H1 (cell line): ENCODE measurements at regions not wholly inside any gene's neighbourhood (a gene's known extent, or its start where the extent isn't known, plus 50 kb on each side); places are given as distances from the start of the nearest gene placed in this dataset.

ENCODE experiments used
- CTCF ChIA-PET: fragments of 300-600 bp; sonication (Branson Sonifier 250); formaldehyde crosslinking; loops from one replicate; lab custom pipeline; 2021; ENCODE audit not compliant: partially characterized antibody; lab: Charles Lee
- POLR2A ChIA-PET: fragments of 300-600 bp; sonication (Branson Sonifier 250); formaldehyde crosslinking; loops from one replicate; lab custom pipeline; 2021; ENCODE audit warnings: inconsistent platforms; ENCODE audit not compliant: partially characterized antibody; lab: Charles Lee
- DNase-seq, 2 experiments: peaks; one replicate each; pipeline versions ENCODE4 v3.0.0 to v3.0.0-alpha.2; 2010 to 2022; ENCODE audit warnings: low spot score in 2 of 2, low read depth in 1 of 2, mixed read lengths in 1 of 2
- FAIRE-seq: peaks from 2 replicates; lab custom pipeline; 2011; peaks lifted over from hg19 to GRCh38; lab: Jason Lieb, UNC
- H2AFZ ChIP-seq: 2 replicates; pipeline ENCODE4 v1.8.1; 2012; ENCODE audit warnings: low read length, inconsistent platforms
- H2AK5ac ChIP-seq: 2 replicates; pipeline ENCODE4 v1.6.1; 2013; ENCODE audit warnings: low read depth, low read length
- H2BK120ac ChIP-seq: replicated peaks from 2 replicates; pipeline ENCODE3; 2013; ENCODE audit warnings: low read depth, low read length, inconsistent platforms
- H2BK12ac ChIP-seq: 2 replicates; pipeline ENCODE4 v1.6.1; 2013; ENCODE audit warnings: low read depth, low read length
- H2BK15ac ChIP-seq: 2 replicates; pipeline ENCODE4 v1.6.1; 2013; ENCODE audit warnings: low read length
- H2BK20ac ChIP-seq: 2 replicates; pipeline ENCODE4 v1.6.1; 2013; ENCODE audit warnings: low read length
- H2BK5ac ChIP-seq: 2 replicates; pipeline ENCODE4 v1.6.1; 2013; ENCODE audit warnings: low read depth, low read length
- H3K14ac ChIP-seq: 2 replicates; pipeline ENCODE4 v1.6.1; 2013; ENCODE audit warnings: inconsistent platforms; ENCODE audit not compliant: insufficient read length
- H3K18ac ChIP-seq: 2 replicates; pipeline ENCODE4 v1.6.1; 2013; ENCODE audit warnings: low read length; ENCODE audit errors: extremely low read depth
- H3K23ac ChIP-seq: 2 replicates; pipeline ENCODE4 v1.6.1; 2013; ENCODE audit warnings: inconsistent platforms; ENCODE audit not compliant: insufficient read length
- H3K23me2 ChIP-seq: 2 replicates; pipeline ENCODE4 v1.6.1; 2013; ENCODE audit warnings: low read depth, low read length
- H3K27ac ChIP-seq: 2 replicates; pipeline ENCODE4 v1.6.1; 2011; ENCODE audit warnings: low read depth, low read length, inconsistent platforms
- H3K27me3 ChIP-seq, 4 experiments: replicated peaks in 1 of 4; 1 replicate in 1 of 4; 2 replicates in 3 of 4; pipeline versions ENCODE4 v1.6.1 to v1.8.1; 2011 to 2013; ENCODE audit warnings: low read length in 3 of 4, mild to moderate bottlenecking in 3 of 4, inconsistent platforms in 2 of 4, mixed read lengths in 2 of 4, moderate library complexity in 1 of 4; ENCODE audit not compliant: control insufficient read depth in 3 of 4, insufficient read depth in 3 of 4; ENCODE audit errors: extremely low read depth in 1 of 4
- H3K36me3 ChIP-seq, 4 experiments: 2 replicates each; pipeline versions ENCODE4 v1.6.1 to v1.8.1; 2011 to 2013; ENCODE audit warnings: mild to moderate bottlenecking in 4 of 4, low read length in 3 of 4, moderate library complexity in 2 of 4, control low read depth in 1 of 4, inconsistent platforms in 1 of 4; ENCODE audit not compliant: insufficient read depth in 4 of 4, control insufficient read depth in 2 of 4
- H3K4ac ChIP-seq: replicated peaks from 2 replicates; pipeline ENCODE3; 2013; ENCODE audit warnings: low read length, low read depth, mixed read lengths, inconsistent platforms; ENCODE audit not compliant: insufficient read length
- H3K4me1 ChIP-seq, 4 experiments: replicated peaks in 1 of 4; 1 replicate in 1 of 4; 2 replicates in 3 of 4; pipeline versions ENCODE4 v1.6.1 to v1.8.1; 2011 to 2013; ENCODE audit warnings: low read length in 3 of 4, inconsistent platforms in 2 of 4, mixed read lengths in 1 of 4; ENCODE audit not compliant: insufficient read depth in 4 of 4, control insufficient read depth in 3 of 4
- H3K4me2 ChIP-seq, 2 experiments: 2 replicates each; pipeline versions ENCODE4 v1.6.1 to v1.8.1; 2011 to 2013; ENCODE audit warnings: low read depth in 2 of 2, low read length in 2 of 2, control low read depth in 1 of 2, inconsistent platforms in 1 of 2, mild to moderate bottlenecking in 1 of 2; ENCODE audit not compliant: insufficient read depth in 1 of 2
- H3K4me3 ChIP-seq, 4 experiments: fragments of 200-600, 300-600 bp in 1 of 4; sonication (generic), shearing (Covaris generic), sonication (Bioruptor Twin) in 1 of 4; 2 replicates each; pipeline versions ENCODE4 v1.5.1 to v1.8.1; 2011 to 2016; ENCODE audit warnings: low read length in 4 of 4, low read depth in 3 of 4, control low read depth in 2 of 4, inconsistent platforms in 2 of 4, mild to moderate bottlenecking in 2 of 4, mixed read lengths in 1 of 4, moderate library complexity in 1 of 4; ENCODE audit not compliant: insufficient read depth in 2 of 4; ENCODE audit errors: extremely low read depth in 1 of 4
- H3K56ac ChIP-seq: replicated peaks from 2 replicates; pipeline ENCODE3; 2013; ENCODE audit warnings: low read depth, mild to moderate bottlenecking, mixed read lengths, low read length, inconsistent platforms; ENCODE audit not compliant: insufficient read length
- H3K79me1 ChIP-seq: 2 replicates; pipeline ENCODE4 v1.6.1; 2013; ENCODE audit warnings: low read depth, low read length, control low read depth
- H3K79me2 ChIP-seq, 2 experiments: 2 replicates each; pipeline versions ENCODE4 v1.6.1 to v1.8.1; 2012 to 2013; ENCODE audit warnings: low read length in 2 of 2, mild to moderate bottlenecking in 2 of 2, inconsistent platforms in 1 of 2; ENCODE audit not compliant: insufficient read depth in 2 of 2, control insufficient read depth in 1 of 2
- H3K9ac ChIP-seq, 4 experiments: replicated peaks in 1 of 4; 1 replicate in 1 of 4; 2 replicates in 3 of 4; pipeline versions ENCODE4 v1.6.1 to v1.8.1; 2011 to 2013; ENCODE audit warnings: low read depth in 3 of 4, low read length in 3 of 4, control low read depth in 2 of 4, mild to moderate bottlenecking in 2 of 4, moderate library complexity in 2 of 4, inconsistent platforms in 1 of 4; ENCODE audit errors: extremely low read depth in 1 of 4
- H3K9me3 ChIP-seq, 2 experiments: 2 replicates each; pipeline versions ENCODE4 v1.6.1 to v1.8.1; 2012 to 2013; ENCODE audit warnings: mild to moderate bottlenecking in 2 of 2, moderate library complexity in 2 of 2, control low read depth in 1 of 2, inconsistent platforms in 1 of 2, low read depth in 1 of 2, low read length in 1 of 2, mixed read lengths in 1 of 2; ENCODE audit not compliant: insufficient read depth in 2 of 2
- H4K20me1 ChIP-seq, 2 experiments: replicated peaks in 1 of 2; 2 replicates each; pipeline versions ENCODE3 to v1.8.1; 2011 to 2013; ENCODE audit warnings: inconsistent platforms in 2 of 2, low read length in 2 of 2, mild to moderate bottlenecking in 1 of 2; ENCODE audit not compliant: insufficient read depth in 2 of 2, control insufficient read depth in 1 of 2
- H4K5ac ChIP-seq: 2 replicates; pipeline ENCODE4 v1.6.1; 2013; ENCODE audit warnings: low read length, low read depth, mixed read lengths, inconsistent platforms; ENCODE audit not compliant: insufficient read length
- H4K8ac ChIP-seq: 2 replicates; pipeline ENCODE4 v1.8.0; 2013; ENCODE audit warnings: mild to moderate bottlenecking, moderate library complexity, low read length, inconsistent platforms; ENCODE audit not compliant: insufficient read depth; ENCODE audit errors: extremely low read depth
- H4K91ac ChIP-seq: replicated peaks from 2 replicates; pipeline ENCODE3; 2013; ENCODE audit warnings: low read length, mixed read lengths, inconsistent platforms; ENCODE audit not compliant: insufficient read length
- EGR1 ChIP-seq: IDR thresholded peaks from 2 replicates; pipeline ENCODE4 v1.6.1; 2011; ENCODE audit warnings: low read depth, low read length, borderline replicate concordance
- WGBS, 2 experiments: shearing (Covaris generic) in 1 of 2; methylation state at CpG; one replicate each; pipeline versions ENCODE4 v1.1.6 to v1.1.7; 2013 to 2015; ENCODE audit warnings: low lambda C conversion rate in 2 of 2, mixed read lengths in 2 of 2, inconsistent platforms in 1 of 2, low coverage in 1 of 2, missing lambda C conversion rate in 1 of 2; ENCODE audit not compliant: insufficient replicate concordance in 2 of 2, insufficient coverage in 1 of 2, insufficient read length in 1 of 2; ENCODE audit errors: extremely low coverage in 1 of 2, missing lambda C conversion rate in 1 of 2; 5-methylcytosine and 5-hydroxymethylcytosine counted together

DNA sequence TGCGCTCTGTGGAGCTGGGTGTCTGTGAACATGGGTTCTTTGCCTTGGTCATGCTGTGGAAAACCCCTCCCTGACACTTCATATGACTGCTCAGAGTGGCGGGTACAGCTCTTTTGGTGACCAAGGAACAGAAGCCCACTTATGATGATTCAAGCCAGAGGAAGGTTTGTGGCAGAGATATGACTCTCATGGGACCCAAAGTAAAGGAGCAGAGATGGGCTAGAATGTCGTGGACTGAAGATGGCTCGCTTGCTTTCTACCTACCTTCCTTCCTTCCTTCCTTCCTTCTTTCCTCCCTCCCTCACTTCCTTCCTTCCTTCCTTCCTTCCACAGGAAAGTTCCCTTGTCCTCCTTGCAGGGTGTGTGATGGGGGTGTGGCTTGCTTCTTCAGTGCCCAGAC lies 169.7 kb upstream of the IRX3 start:
- Histone ChIP-seq H3K56ac (no peak overlapping the region), H3K18ac (no peak overlapping the region), H3K4me1 (peaks cover 0 to 4% (median 3%) of the 10 kb centered on the region in 4 experiments; a peak in 2 of 7 replicates), H2AFZ (no peak overlapping the region), H3K79me2 (no peaks in the 10 kb centered on the region), H4K91ac (no peak overlapping the region), H2BK20ac (no peak overlapping the region), H2AK5ac (no peak overlapping the region), H3K4me3 (no peak overlapping the region), H4K8ac (no peak overlapping the region), H2BK120ac (no peak overlapping the region), H3K23me2 (no peaks in the 10 kb centered on the region), H3K27ac (no peak overlapping the region), H3K27me3 (no peaks in the 10 kb centered on the region), H2BK5ac (no peak overlapping the region), H4K20me1 (no peaks in the 10 kb centered on the region), H3K4ac (no peak overlapping the region), H2BK12ac (no peak overlapping the region), H3K36me3 (no peaks in the 10 kb centered on the region), H3K9me3 (no peaks in the 10 kb centered on the region), H3K4me2 (no peak overlapping the region), H4K5ac (no peak overlapping the region), H3K9ac (no peak overlapping the region), H3K23ac (no peak overlapping the region), H3K79me1 (no peaks in the 10 kb centered on the region), H2BK15ac (no peak overlapping the region), H3K14ac (no peak overlapping the region)
- no peak for TF ChIP-seq EGR1
- DNase-seq, result no peak
- WGBS, 2 experiments, result 94% methylated on average over 4 of the region's 4 CpGs; no CpG with 5 or more reads in 1 of the 2 experiments
- FAIRE-seq, result no peak
- CTCF ChIA-PET, result interaction anchor here (0.7 to 1.4 kb wide), 2 partner anchors 30 to 133 kb away, joined by 3 to 4 read pairs; no protein-coding TSS in a partner anchor
- POLR2A ChIA-PET, result no interaction called here
